WTC11 (cell line): ENCODE measurements at regions not wholly inside any gene's neighbourhood (a gene's known extent, or its start where the extent isn't known, plus 50 kb on each side); places are given as distances from the start of the nearest gene placed in this dataset.
"Not testable (repeated sequence)": the region's sequence is repeated elsewhere in the genome, so short reads cannot be mapped to it uniquely, and the experiment has no call there.

Experiments used
- ATF6 ChIP-seq: sonication (generic); formaldehyde crosslinking; IDR thresholded peaks from 2 replicates; pipeline ENCODE4 v1.8.1; 2023; ENCODE audit warnings: mild to moderate bottlenecking, missing genetic modification reagents
- CTCF ChIP-seq: fragments of 200-600 bp; IDR thresholded peaks from 2 replicates; pipeline ENCODE4 v1.8.0; 2022; ENCODE audit warnings: antibody characterized with exemption
- MAX ChIP-seq: sonication (generic); formaldehyde crosslinking; IDR thresholded peaks from 2 replicates; pipeline ENCODE4 v1.8.0; 2022; ENCODE audit warnings: mild to moderate bottlenecking, missing genetic modification reagents
- RORB ChIP-seq: fragments of 250-450 bp; sonication (Bioruptor Pico); IDR thresholded peaks from 2 replicates; pipeline ENCODE4 v1.9.0; 2021; ENCODE audit warnings: mild to moderate bottlenecking
- SMAD4 ChIP-seq: sonication (generic); formaldehyde crosslinking; IDR thresholded peaks from 2 replicates; pipeline ENCODE4 v1.8.0; 2022; ENCODE audit warnings: mild to moderate bottlenecking, missing genetic modification reagents
- SP1 ChIP-seq: sonication (generic); formaldehyde crosslinking; conservative IDR thresholded peaks from 2 replicates; pipeline ENCODE4 v1.8.1; 2022; ENCODE audit warnings: missing genetic modification reagents

- TF ChIP-seq ATF6 (CRISPR knock-in tag); CTCF; RORB (CRISPR knock-in tag); MAX (CRISPR knock-in tag); SMAD4 (CRISPR knock-in tag); SP1 (CRISPR knock-in tag): not testable (repeated sequence)
These were observed 50.5 kb upstream of the PRUNE2 start for GRCh38 chr9:76956371-76956770.
